SK-MEL-5 (cell line): ENCODE measurements at regions not wholly inside any gene's neighbourhood (a gene's known extent, or its start where the extent isn't known, plus 50 kb on each side); places are given as distances from the start of the nearest gene placed in this dataset.
"Not testable (repeated sequence)": the region's sequence is repeated elsewhere in the genome, so short reads cannot be mapped to it uniquely, and the experiment has no call there.

Experiments
- DNase-seq: peaks from one replicate; pipeline ENCODE4 v3.0.0-alpha.2; 2016; ENCODE audit warnings: low read depth, low spot score
- in situ Hi-C: cut with HindIII; loops from 2 replicates; pipeline ENCODE4 v1.10.0; 2016; ENCODE audit warnings: low sequenced_read_pairs, high pct_unique_total_duplicates, low pct_unique_long_range_greater_than_20kb

GRCh38 chr2:7094231-7094741, 177.1 kb downstream of the RNF144A start:
- DNase-seq, result peak; percentile 21
- in situ Hi-C loops, result no loop called here

DNA sequence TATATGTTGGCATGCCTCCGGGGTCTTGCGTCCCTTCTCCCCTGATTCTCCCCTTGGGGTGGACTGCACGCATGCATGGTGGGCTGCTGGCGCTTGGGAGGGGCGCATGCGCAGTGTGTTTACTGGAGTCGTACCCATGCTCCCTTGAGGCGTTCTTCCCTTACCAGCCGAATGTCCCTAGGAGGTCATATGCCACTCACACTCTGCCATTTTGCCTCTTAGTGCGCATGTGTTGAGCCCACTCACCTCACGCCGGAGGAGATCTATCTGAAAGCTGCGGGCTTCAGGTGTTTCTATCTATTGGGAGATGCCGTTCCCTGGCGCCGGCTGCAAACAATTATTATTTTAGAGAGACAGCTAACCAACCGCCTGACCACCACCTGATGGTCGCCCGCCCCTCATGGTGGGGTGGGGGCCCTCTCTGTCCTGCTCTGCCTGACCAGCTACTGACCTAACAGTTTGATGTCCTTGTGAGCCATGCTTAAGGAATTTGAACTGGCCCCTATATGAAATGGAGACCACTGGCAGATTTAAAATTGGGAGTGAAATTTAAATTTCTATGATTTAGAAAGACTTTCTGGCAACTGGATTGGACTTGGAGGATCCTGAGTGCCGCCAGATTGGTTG, 179.6 kb downstream of the RNF144A start:
- in situ Hi-C loops, result no loop called here
- DNase-seq, result no peak

GRCh38 chr2:7097353-7097895, 180.2 kb downstream of the RNF144A start:
- in situ Hi-C loops, result no loop called here
- DNase-seq, result peak; percentile 77

- DNase-seq, result no peak
- in situ Hi-C loops, result no loop called here
Measured at GRCh38 chr2:7098816-7099215, 181.6 kb downstream of the RNF144A start.

DNA sequence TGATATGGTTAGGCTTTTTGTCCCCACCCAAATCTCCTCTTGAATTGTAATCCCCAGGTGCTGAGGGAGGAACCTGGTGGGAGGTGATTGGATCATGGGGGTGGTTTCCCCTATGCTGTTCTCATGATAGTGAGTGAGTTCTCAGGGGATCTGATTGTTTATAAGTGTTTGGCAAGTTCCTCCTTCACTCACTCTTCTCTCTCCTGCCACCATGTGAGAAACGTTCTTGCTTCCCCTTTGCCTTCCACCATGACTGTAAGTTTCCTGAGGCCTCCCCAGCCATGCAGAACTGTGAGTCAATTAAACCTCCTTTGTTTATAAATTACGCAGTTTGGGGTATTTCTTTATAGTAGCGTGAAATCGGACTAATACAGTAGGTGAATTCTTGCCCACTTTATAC, 182.5 kb downstream of the RNF144A start:
- in situ Hi-C loops, DNase-seq: not testable (repeated sequence)

DNA sequence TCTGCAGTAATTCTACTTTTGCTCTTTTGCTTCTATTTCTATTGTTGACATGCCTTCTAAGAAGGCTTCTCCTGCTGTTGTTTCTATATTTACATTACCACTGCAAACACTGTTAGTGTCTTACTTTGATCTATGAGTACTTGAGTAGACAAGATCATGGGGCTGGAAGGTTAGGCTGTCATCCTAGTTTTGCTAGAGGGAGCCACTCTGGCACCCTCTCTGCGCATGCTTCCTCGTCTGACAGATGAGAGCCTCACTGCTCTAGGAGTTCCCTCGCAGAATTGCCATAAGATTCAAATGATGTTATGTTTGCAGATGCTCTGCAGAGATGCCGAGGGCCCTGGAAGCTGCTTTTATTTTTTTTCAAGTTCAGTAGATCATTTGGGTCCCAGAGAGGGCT, 185.6 kb downstream of the RNF144A start:
- in situ Hi-C loops, result no loop called here
- no peak for DNase-seq

- in situ Hi-C loops, result no loop called here
- DNase-seq, result no peak
Measured at GRCh38 chr2:7108792-7109532, 191.8 kb downstream of the RNF144A start.

DNA sequence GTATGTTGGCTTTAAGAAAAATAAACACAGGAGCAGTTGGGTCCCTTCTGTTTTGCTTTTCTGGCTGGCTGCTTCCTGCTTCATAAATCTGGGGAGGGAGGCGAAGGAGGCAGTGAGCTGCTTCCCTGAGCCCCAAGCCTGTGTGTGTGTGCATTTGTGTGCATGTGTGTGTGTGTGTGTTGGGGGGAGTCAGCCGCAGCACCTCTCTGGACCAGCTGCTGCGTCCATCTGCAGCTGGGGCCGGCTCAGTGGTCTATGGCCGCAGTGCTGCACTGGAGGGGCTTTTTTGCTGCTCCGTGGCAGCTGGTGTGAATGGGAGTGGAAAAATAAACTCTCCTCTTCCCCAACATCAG, 192.3 kb downstream of the RNF144A start:
- no peak for DNase-seq
- in situ Hi-C loops, result no loop called here

- DNase-seq, result peak; percentile 27
- in situ Hi-C loops, result no loop called here
Measured at GRCh38 chr2:7111626-7112025, 194.4 kb downstream of the RNF144A start.

DNA sequence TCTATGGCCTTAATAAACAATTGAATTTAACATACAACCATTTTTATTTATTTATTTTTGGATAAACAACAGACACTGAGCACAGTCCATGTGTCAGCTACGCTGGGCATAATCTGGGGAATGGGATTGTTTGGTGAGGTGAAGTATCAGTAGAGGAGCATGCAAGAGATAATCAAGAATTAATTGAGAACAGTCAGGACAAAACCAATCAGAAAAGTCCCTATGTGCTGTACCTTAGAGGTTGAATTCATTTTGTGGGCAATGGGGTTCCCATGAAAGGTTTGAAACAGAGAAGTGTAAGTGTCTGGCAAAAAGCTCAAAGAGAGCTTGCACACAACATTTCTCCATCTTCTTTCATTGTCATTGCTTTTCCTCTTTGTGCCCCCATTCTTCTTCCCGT, 198.2 kb downstream of the RNF144A start:
- DNase-seq, result no peak
- in situ Hi-C loops, result no loop called here

DNA sequence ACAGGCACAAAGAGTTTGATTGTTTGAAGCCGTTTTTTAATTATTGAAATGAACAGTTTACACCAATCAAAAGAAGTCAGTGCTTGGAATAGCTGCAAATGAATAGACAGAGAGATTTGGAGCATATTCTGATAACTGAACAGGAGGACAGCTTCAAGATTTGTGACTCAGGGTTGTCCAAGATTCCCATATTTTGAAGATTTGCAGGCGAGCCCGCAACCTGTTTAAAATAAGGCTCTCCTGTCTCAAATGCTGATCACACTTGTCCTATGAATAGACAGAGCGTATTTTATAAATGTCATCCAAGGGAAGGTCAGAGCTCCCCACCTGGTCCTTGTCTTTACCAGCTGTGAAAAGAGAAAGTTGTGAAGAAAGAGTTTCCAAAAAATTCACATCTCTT, 198.7 kb downstream of the RNF144A start:
- in situ Hi-C loops, result no loop called here

GRCh38 chr2:7116511-7116910, 199.3 kb downstream of the RNF144A start:
- DNase-seq, result no peak
- in situ Hi-C loops, result no loop called here

More for the DNA sequence above, 198.7 kb downstream of the RNF144A start:
- no peak for DNase-seq

DNA sequence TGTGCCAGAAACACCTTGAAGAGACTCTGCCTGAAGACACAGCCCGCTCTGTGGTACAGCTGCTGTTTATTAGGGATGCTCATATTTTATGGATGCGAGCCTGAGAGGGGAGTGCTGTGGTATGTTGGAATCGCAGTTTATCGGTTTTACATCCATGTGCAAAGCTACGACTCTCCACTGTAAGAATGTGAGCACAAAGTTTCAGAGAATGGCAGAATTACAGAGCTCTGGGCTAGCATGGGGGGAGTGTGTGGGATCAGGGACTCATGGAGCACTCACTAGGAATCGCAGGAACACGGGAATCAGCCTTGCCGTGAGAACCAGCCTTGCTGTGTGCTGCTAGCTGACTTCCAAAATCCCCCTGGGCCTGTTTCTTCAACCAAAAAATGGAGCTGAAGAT, 199.9 kb downstream of the RNF144A start:
- in situ Hi-C loops, result no loop called here

GRCh38 chr2:7118606-7119131, 201.5 kb downstream of the RNF144A start:
- no peak for DNase-seq
- in situ Hi-C loops, result no loop called here

More for the DNA sequence above, 199.9 kb downstream of the RNF144A start:
- DNase-seq, result no peak

DNA sequence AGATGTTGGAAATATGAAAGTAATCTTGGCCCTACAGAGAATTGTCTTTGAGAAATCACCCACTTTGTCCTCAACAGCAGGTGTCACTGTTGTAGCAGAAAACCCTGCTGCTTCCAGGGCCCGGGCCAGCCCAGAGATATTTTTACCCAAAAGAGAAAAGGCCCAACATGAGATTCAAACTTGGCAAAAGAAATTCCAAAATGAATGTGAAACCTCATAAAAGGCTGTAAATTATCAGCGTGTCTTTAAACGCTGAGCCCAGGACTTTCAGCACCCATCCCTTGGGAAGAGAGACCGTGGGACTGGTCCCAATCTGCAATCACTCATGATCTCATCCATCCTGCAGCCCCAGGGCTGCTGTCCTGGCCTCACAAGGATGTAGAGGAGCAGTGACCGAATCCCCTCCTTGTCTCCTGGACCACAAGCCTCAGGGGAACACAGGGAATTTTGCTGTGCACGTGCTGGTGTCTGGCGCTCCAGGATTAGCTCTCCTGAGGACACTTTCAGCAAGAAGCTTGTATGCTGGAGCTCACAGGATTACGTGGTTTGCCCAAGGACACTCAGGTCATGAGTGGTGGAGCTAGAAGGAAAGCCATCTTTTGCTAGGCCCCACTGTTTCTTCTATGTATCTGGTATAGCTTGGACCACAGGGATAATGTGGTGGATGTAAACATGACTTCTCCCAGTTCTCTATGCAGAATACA, 202.1 kb downstream of the RNF144A start:
- DNase-seq, result peak; percentile 57
- in situ Hi-C loops, result no loop called here

DNA sequence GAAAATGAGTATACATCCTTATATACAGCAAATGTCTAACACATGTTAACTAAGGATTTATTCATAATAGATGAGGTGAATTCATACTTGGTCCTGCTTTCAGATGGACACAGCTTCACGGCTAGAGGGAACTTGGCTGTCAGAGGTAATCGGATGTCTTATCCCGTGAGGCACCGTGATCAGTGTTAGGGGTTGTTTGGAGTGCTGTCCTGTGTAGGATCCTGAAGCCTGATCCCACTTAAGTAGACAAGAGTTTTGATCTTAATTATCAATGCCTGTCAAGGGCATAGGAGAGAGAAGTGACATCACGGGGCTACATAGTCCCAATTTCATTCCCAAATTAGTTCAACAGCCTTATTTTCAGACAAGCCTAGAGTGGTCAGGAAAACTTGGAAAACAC, 204.6 kb downstream of the RNF144A start:
- DNase-seq, result no peak
- in situ Hi-C loops, result no loop called here

- no peak for DNase-seq
- in situ Hi-C loops, result no loop called here
Measured at GRCh38 chr2:7127156-7127555, 209.9 kb downstream of the RNF144A start.

DNA sequence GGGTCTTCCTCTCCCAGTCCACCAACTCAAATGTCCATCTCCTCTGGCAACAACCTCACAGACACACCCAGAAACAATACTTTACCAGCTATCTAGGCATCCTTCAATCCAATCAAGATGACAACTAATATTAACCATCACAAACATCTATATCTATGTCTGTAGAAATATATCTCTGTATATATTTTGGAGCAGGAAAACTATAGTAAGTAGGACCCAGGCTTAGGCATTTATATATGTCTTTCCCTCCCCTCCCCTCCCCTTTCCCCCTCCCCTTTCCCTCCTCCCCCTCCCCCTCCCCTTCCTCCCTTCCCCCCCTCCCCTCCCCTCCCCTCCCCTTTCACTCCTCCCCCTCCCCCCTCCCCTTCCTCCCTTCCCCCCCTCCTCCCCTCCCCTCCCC, 210.5 kb downstream of the RNF144A start:
- DNase-seq, result no peak
- in situ Hi-C loops, result no loop called here
